Mesothelial cell of epicardium (in vitro differentiated cells): ENCODE measurements at regions not wholly inside any gene's neighbourhood (a gene's known extent, or its start where the extent isn't known, plus 50 kb on each side); places are given as distances from the start of the nearest gene placed in this dataset.

Experiments
- DNase-seq, 2 experiments: peaks; one replicate each; pipeline ENCODE4 v3.0.0; 2021; ENCODE audit warnings: low spot score in 2 of 2; ENCODE audit not compliant: unreplicated experiment in 2 of 2
- H3K27ac Mint-ChIP-seq: 2 replicates; pipeline ENCODE4 v1.8.0; 2021; ENCODE audit warnings: mixed read lengths
- H3K27me3 Mint-ChIP-seq: 2 replicates; pipeline ENCODE4 v1.8.0; 2021; ENCODE audit warnings: low read depth, mixed read lengths
- H3K36me3 Mint-ChIP-seq: 2 replicates; pipeline ENCODE4 v1.8.0; 2021; ENCODE audit warnings: mixed read lengths
- H3K4me1 Mint-ChIP-seq: 2 replicates; pipeline ENCODE4 v1.8.0; 2021; ENCODE audit warnings: mixed read lengths
- H3K4me3 Mint-ChIP-seq: 2 replicates; pipeline ENCODE4 v1.8.0; 2021; ENCODE audit warnings: mild to moderate bottlenecking, moderate library complexity, mixed read lengths
- H3K9me3 Mint-ChIP-seq: 2 replicates; pipeline ENCODE4 v1.8.0; 2021; ENCODE audit warnings: mixed read lengths
- TF ChIP-seq, protein P1 (sequence below): fragments of 200-600 bp; sonication (generic); IDR thresholded peaks from one replicate; pipeline ENCODE4 v1.5.0; 2021; ENCODE audit warnings: antibody characterized with exemption; ENCODE audit not compliant: unreplicated experiment

DNA sequence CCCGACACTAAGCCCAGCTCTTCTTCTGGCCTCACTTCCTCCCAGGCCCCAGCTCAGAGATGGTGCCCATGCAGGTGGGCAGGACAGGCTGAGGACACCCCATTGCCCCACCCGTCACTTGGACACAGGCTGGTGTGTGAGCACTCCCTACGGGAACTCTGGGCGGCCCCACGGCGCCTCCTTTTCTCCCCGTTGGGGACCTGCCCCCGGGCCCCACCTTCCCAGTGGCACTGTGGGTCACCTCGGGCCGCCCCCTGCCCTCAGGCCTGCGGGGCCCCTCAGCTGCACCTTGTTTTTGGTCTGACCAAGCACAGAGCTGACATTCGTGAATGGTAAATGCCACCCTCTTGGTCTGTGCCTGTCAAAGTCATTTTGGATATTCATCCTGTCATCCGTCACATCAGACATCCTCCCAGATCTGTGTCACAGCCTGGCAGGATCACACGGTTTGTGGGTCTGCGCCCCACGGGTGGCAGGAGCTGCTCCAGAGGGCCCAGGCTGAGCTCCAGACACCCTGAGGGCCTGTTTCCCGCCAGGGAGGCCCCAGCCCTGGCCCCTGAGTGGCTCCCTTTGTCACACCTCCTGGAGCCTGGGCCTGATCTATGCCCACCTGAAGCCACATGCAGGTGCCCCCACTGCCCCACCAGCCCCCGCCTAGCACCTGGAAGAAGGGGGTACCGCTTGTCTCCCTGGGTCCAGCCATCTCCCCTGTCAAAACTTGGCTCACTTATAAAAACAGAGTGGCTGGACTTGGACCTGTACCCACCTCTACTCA lies 1188.5 kb downstream of the BRD1 start:
- TF ChIP-seq, protein P1, sequence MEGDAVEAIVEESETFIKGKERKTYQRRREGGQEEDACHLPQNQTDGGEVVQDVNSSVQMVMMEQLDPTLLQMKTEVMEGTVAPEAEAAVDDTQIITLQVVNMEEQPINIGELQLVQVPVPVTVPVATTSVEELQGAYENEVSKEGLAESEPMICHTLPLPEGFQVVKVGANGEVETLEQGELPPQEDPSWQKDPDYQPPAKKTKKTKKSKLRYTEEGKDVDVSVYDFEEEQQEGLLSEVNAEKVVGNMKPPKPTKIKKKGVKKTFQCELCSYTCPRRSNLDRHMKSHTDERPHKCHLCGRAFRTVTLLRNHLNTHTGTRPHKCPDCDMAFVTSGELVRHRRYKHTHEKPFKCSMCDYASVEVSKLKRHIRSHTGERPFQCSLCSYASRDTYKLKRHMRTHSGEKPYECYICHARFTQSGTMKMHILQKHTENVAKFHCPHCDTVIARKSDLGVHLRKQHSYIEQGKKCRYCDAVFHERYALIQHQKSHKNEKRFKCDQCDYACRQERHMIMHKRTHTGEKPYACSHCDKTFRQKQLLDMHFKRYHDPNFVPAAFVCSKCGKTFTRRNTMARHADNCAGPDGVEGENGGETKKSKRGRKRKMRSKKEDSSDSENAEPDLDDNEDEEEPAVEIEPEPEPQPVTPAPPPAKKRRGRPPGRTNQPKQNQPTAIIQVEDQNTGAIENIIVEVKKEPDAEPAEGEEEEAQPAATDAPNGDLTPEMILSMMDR: no peak
- no peak for DNase-seq
- H3K27ac Mint-ChIP-seq: no peak overlapping the region
- no peak overlapping the region for H3K4me3 Mint-ChIP-seq
- no peaks in the 10 kb centered on the region for H3K9me3 Mint-ChIP-seq
- H3K36me3 Mint-ChIP-seq: no peaks in the 10 kb centered on the region
- no peaks in the 10 kb centered on the region for H3K27me3 Mint-ChIP-seq
- no peaks in the 10 kb centered on the region for H3K4me1 Mint-ChIP-seq

DNA sequence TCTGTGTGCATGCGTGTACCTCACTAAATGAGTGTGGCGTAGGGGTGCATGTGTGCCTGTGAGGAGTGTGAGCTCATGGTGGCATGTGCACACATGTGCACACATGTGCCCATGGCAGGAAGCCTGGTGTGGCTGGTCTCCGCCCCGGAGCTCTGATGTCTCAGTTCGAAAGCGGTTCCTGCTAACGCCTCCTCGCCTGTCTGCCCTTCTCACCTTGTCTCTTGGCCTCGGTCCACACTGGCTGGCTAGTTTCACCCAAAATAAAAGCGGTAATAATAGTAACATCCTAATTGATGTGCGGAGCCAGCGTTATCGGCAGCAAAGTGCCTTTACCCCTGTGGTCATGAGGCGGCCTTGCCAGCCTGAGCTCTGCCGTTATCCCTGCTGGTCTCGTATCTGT lies 1190.4 kb downstream of the BRD1 start:
- no peak for DNase-seq
- Mint-ChIP-seq H3K27ac (no peak overlapping the region), H3K4me3 (no peak overlapping the region), H3K9me3 (no peaks in the 10 kb centered on the region), H3K4me1 (peaks cover 3% of the 10 kb centered on the region), H3K36me3 (no peaks in the 10 kb centered on the region), H3K27me3 (no peaks in the 10 kb centered on the region)
- TF ChIP-seq, protein P1: no peak

DNA sequence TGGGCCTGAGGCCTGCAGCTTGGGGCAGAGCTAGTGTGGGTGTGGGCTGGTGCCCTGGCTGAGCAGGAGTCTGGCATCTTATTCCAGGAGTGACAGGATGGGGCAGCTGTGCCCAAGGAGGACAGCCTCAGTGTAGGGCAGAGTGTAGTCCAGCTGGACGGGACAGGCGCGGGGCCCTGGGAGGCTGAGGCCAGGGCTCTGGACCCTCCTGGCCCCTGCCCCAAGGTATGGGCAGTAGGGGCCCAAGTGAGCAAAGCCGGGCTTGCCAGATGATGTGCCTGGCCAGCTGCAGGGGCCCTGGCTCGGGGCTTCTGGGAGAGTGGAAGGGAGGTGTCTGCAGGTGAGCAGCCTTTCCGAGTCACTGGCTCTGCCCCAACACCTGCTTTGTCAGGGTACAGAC lies 1190.9 kb downstream of the BRD1 start:
- TF ChIP-seq, protein P1: no peak
- H3K4me1 Mint-ChIP-seq: peaks cover 3% of the 10 kb centered on the region

DNA sequence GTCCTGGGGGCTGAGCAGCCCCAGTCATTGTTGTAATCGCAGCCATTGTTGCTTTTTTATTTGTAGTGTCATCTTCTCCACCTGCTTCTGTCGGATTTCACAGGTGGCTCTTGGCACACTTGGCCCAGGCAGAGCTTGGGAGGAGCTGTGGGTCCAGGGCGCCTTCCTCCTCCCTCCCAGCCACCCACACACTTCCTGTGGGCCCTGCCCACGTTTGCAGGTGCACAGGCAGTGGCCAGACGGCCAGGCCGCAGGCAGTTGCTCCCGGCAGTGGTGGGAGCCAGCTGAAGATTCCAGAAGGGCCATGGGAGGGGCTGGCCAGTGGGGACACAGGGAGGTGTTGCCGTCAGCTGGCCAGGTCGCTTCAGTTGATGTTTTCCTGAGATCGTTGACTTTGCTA lies 1191.9 kb downstream of the BRD1 start:
- DNase-seq: no peak
- Mint-ChIP-seq H3K4me1 (peaks cover 3% of the 10 kb centered on the region), H3K9me3 (no peaks in the 10 kb centered on the region), H3K4me3 (no peak overlapping the region), H3K27ac (no peak overlapping the region), H3K27me3 (no peaks in the 10 kb centered on the region), H3K36me3 (no peaks in the 10 kb centered on the region)
- TF ChIP-seq, protein P1: no peak

More for the DNA sequence above, 1190.9 kb downstream of the BRD1 start:
- Mint-ChIP-seq H3K27me3 (no peaks in the 10 kb centered on the region), H3K36me3 (no peaks in the 10 kb centered on the region), H3K27ac (no peak overlapping the region), H3K4me3 (no peak overlapping the region), H3K9me3 (no peaks in the 10 kb centered on the region)
- no peak for DNase-seq

DNA sequence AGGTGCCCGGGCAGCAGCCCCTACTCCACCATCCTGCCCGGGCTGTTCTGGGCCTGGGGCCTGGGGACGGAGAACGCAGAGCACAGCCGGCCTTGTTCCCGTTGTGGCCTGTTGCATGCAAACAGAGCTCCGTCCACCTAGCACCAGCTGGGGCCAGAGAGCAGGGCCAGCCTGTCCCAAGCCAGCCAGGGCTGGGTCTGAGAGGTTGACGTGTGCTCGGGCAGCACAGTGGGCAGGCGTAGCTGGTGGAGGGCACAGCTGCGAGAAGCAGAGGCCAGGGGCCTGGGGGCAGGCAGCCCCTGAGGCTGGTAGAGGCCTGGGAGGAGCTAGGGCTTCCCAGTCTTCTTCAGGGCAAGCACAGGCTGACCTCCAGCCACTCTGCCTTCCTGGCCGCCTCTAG lies 1192.6 kb downstream of the BRD1 start:
- TF ChIP-seq, protein P1: no peak
- peaks cover 3% of the 10 kb centered on the region for H3K4me1 Mint-ChIP-seq
- no peak overlapping the region for H3K27ac Mint-ChIP-seq
- H3K4me3 Mint-ChIP-seq: no peak overlapping the region
- no peaks in the 10 kb centered on the region for H3K36me3 Mint-ChIP-seq
- H3K9me3 Mint-ChIP-seq: no peaks in the 10 kb centered on the region
- no peaks in the 10 kb centered on the region for H3K27me3 Mint-ChIP-seq
- no peak for DNase-seq
